Mucosa of rectum (tissue), 2 donors: ENCODE measurements at regions not wholly inside any gene's neighbourhood (a gene's known extent, or its start where the extent isn't known, plus 50 kb on each side); places are given as distances from the start of the nearest gene placed in this dataset.

Experiments used
- H3K27ac ChIP-seq, 2 donors: one replicate each; pipeline ENCODE4 v1.7.0; 2013; ENCODE audit warnings: inconsistent platforms in 2 of 2, low read depth in 2 of 2, low read length in 2 of 2
- H3K27me3 ChIP-seq, 2 donors: one replicate each; pipeline ENCODE4 v1.7.0; 2013; ENCODE audit warnings: low read length in 2 of 2; ENCODE audit not compliant: control insufficient read depth in 2 of 2, insufficient read depth in 2 of 2
- H3K36me3 ChIP-seq, 2 donors: one replicate each; pipeline ENCODE4 v1.7.0; 2013; ENCODE audit warnings: low read length in 2 of 2; ENCODE audit not compliant: control insufficient read depth in 2 of 2, insufficient read depth in 2 of 2
- H3K4me1 ChIP-seq, 2 donors: one replicate each; pipeline ENCODE4 v1.7.0; 2013; ENCODE audit warnings: low read length in 2 of 2, mild to moderate bottlenecking in 1 of 2; ENCODE audit not compliant: control insufficient read depth in 2 of 2, insufficient read depth in 2 of 2
- H3K4me3 ChIP-seq, 2 donors: one replicate each; pipeline ENCODE4 v1.7.0; 2013; ENCODE audit warnings: low read length in 2 of 2
- H3K9ac ChIP-seq, 2 donors: one replicate each; pipeline ENCODE4 v1.7.0; 2013; ENCODE audit warnings: low read length in 2 of 2, low read depth in 1 of 2, mild to moderate bottlenecking in 1 of 2
- H3K9me3 ChIP-seq, 2 donors: one replicate each; pipeline ENCODE4 v1.7.0; 2013; ENCODE audit warnings: low read length in 2 of 2; ENCODE audit not compliant: control insufficient read depth in 2 of 2
- donor health status: healthy.
- donor health status: Normal muscosa, but diverticular disease.

GRCh38 chr3:117483839-117484238 lies 774.3 kb downstream of the TUSC7 start:
- Histone ChIP-seq H3K36me3 (no peaks in the 10 kb centered on the region), H3K9me3 (no peaks in the 10 kb centered on the region), H3K4me3 (no peak overlapping the region), H3K27ac (no peak overlapping the region), H3K27me3 (no peaks in the 10 kb centered on the region), H3K9ac (no peak overlapping the region), H3K4me1 (no peaks in the 10 kb centered on the region)

DNA sequence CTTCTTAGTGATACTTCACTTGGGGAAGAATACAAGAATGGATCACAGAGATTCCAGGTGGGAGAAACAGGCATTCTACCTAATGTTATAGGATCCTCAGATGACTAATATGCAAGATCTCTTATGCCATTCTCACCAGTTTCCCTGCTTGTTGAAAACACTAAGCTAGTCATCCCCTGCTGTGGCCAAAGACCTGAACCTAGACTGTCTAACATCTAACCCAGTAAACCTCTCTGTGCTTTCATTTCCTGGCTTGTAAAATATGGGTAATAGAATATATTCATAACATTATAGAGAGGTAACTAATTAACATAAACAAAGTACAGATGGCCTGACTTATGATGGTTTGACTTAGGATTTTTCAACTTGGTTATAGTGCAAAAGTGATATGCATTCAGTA lies 776.3 kb downstream of the TUSC7 start:
- H3K4me1 ChIP-seq, result no peaks in the 10 kb centered on the region

DNA sequence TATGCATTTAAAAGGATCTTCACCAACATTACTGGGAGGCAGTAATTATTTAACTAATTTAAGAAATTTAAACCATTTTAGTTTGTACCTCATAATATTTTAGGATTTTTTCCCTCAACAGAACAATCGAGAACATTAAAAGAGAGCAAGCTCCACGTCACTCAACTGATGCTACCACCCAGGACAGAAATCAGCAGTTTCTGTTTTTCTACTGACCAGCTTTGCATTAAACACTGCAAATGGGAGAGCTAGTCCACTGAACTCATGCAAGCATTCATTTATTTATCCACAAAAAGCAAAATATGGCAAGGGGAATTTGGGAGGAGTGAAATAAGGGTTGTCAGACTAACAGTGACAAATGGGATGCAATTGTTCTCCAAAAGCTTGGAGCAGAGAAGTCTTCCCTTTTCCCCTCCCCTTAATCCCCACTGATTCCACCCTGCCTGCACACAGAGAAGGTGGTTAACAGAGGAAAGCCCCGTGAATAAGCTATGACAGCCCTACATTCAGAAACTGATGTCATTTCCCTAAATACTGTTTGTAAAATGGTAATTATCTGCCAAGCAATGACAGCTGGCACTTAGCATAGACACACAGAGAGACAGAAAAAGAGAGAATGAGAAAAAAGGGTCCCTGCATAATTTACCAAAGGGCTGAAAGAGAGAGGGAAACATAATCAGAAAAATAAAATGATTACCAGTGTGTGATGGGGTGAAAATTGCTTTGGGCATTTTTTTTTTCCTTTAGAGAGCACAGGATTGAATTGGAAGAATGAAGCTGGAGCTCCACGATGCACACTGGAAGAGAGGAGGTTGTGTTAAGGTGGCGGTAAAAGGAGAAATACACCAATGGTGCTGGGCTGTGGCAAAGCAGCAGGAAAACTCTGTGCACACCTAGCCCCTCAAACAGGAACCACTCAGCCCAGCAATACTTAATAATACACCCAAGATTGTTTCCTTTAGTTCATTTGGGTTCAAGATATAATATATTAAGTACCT lies 777.4 kb downstream of the TUSC7 start:
- H3K27me3 ChIP-seq, result no peaks in the 10 kb centered on the region
- H3K9ac ChIP-seq, result no peak overlapping the region
- no peaks in the 10 kb centered on the region for H3K36me3 ChIP-seq
- H3K27ac ChIP-seq, result no peak overlapping the region
- H3K4me3 ChIP-seq, result no peak overlapping the region
- H3K4me1 ChIP-seq, result no peaks in the 10 kb centered on the region
- no peaks in the 10 kb centered on the region for H3K9me3 ChIP-seq

More for the DNA sequence above, 776.3 kb downstream of the TUSC7 start:
- H3K4me3 ChIP-seq, result no peak overlapping the region
- H3K27me3 ChIP-seq, result no peaks in the 10 kb centered on the region
- H3K9me3 ChIP-seq, result no peaks in the 10 kb centered on the region
- no peak overlapping the region for H3K27ac ChIP-seq
- H3K9ac ChIP-seq, result no peak overlapping the region
- no peaks in the 10 kb centered on the region for H3K36me3 ChIP-seq

DNA sequence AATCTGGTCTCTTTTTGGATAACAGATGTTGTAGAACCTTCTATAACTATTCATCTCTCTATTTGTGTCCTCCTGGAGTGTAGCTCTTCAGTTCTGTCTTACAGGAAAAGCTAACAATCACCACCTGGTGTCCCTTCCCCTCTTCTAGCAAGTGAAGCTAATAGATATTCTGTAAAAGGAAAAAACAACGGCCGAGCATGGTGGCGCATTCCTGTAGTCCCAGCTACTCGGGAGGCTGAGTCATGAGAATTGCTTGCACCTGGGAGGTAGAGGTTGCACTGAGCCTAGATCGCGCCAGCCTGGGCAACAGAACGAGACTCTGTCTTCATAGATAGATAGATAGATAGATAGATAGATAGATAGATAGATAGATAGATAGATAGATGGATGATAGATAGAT lies 779.4 kb downstream of the TUSC7 start:
- H3K4me3 ChIP-seq, result no peak overlapping the region
- no peak overlapping the region for H3K9ac ChIP-seq
- no peaks in the 10 kb centered on the region for H3K36me3 ChIP-seq
- no peaks in the 10 kb centered on the region for H3K27me3 ChIP-seq
- no peaks in the 10 kb centered on the region for H3K4me1 ChIP-seq
- H3K9me3 ChIP-seq, result no peaks in the 10 kb centered on the region
- no peak overlapping the region for H3K27ac ChIP-seq

GRCh38 chr3:117489663-117490079 lies 780.1 kb downstream of the TUSC7 start:
- Histone ChIP-seq H3K9me3 (no peaks in the 10 kb centered on the region), H3K27ac (no peak overlapping the region), H3K4me1 (no peaks in the 10 kb centered on the region), H3K27me3 (no peaks in the 10 kb centered on the region), H3K9ac (no peak overlapping the region), H3K4me3 (no peak overlapping the region), H3K36me3 (no peaks in the 10 kb centered on the region)

GRCh38 chr3:117490716-117491115 lies 781.1 kb downstream of the TUSC7 start:
- H3K9ac ChIP-seq, result no peak overlapping the region
- H3K36me3 ChIP-seq, result no peaks in the 10 kb centered on the region
- H3K27ac ChIP-seq, result no peak overlapping the region
- no peaks in the 10 kb centered on the region for H3K27me3 ChIP-seq
- H3K4me1 ChIP-seq, result no peaks in the 10 kb centered on the region
- no peaks in the 10 kb centered on the region for H3K9me3 ChIP-seq
- no peak overlapping the region for H3K4me3 ChIP-seq

DNA sequence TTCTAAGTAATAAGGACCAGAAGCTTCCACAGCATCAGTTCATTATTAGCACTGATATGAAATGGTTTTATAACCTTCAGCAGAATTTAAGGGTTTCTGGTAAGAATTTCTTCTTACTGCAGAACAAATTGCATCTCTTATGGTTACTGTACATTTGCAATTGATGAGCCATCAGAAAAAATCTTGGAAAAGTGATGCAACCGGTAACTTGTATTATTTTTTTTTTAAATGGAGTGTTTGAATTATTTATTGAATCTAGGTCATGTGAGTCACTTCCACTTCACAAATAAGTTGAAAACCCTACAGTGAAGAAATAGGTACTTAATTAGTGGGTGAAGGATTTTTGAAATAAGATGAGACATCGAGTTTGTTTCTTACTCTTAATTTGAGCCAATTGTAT lies 786.0 kb downstream of the TUSC7 start:
- Histone ChIP-seq H3K9ac (no peak overlapping the region), H3K27ac (no peak overlapping the region), H3K4me1 (no peaks in the 10 kb centered on the region), H3K27me3 (no peaks in the 10 kb centered on the region), H3K36me3 (no peaks in the 10 kb centered on the region), H3K4me3 (no peak overlapping the region), H3K9me3 (no peaks in the 10 kb centered on the region)

DNA sequence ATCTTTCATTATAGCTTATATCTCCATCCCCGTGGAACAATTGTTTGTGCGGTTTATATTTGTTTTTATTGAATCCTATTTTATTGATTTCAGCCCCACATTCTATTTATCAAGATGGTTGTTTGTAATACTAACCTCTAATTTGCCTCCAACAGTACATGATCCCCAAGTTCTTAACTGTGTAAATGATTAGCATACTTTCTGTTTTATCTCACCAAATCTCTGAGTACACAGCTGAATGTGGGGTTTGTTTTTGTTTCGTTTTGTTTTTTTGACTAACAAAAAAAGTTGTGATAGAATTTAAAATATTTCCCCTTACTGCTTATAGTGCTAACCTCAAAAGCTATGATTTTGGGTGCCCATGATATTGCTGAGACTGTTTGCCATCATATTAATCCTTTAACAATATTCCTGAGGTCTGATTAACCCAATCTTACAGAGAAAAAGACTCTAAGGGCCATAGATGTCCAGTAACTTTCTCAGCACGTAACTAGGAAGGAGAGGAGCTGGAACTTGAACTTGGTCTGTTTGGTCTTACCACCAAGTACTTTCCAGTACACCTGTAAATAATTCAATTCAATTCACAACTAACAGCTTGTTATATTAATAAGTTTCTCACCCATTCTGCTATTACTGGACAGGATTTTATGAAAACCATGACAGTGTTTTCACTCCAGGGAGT lies 789.8 kb downstream of the TUSC7 start:
- Histone ChIP-seq H3K36me3 (no peaks in the 10 kb centered on the region), H3K27ac (no peak overlapping the region), H3K4me3 (no peak overlapping the region), H3K9me3 (no peaks in the 10 kb centered on the region), H3K27me3 (no peaks in the 10 kb centered on the region), H3K4me1 (no peaks in the 10 kb centered on the region), H3K9ac (no peak overlapping the region)

- Histone ChIP-seq H3K9me3 (no peaks in the 10 kb centered on the region), H3K36me3 (no peaks in the 10 kb centered on the region), H3K27me3 (no peaks in the 10 kb centered on the region), H3K4me1 (no peaks in the 10 kb centered on the region), H3K4me3 (no peak overlapping the region), H3K27ac (no peak overlapping the region), H3K9ac (no peak overlapping the region)
Measured at GRCh38 chr3:117507958-117508357, 798.4 kb downstream of the TUSC7 start.

- H3K27ac ChIP-seq, result no peak overlapping the region
- no peaks in the 10 kb centered on the region for H3K27me3 ChIP-seq
- no peak overlapping the region for H3K4me3 ChIP-seq
- H3K9me3 ChIP-seq, result no peaks in the 10 kb centered on the region
- no peaks in the 10 kb centered on the region for H3K4me1 ChIP-seq
- no peak overlapping the region for H3K9ac ChIP-seq
- H3K36me3 ChIP-seq, result no peaks in the 10 kb centered on the region
Measured at GRCh38 chr3:117509858-117510257, 800.3 kb downstream of the TUSC7 start.
